Parathyroid adenoma (tissue), 2 donors: ENCODE measurements at regions not wholly inside any gene's neighbourhood (a gene's known extent, or its start where the extent isn't known, plus 50 kb on each side); places are given as distances from the start of the nearest gene placed in this dataset.

Source experiments
- H2AFZ ChIP-seq: fragments of 300-600 bp; sonication (generic); one replicate; pipeline ENCODE4 v1.7.0; 2017; ENCODE audit warnings: antibody characterized with exemption, mild to moderate bottlenecking
- H3K27ac ChIP-seq: fragments of 300-600 bp; sonication (generic); one replicate; pipeline ENCODE4 v1.7.0; 2017
- H3K27me3 ChIP-seq: fragments of 300-600 bp; sonication (generic); one replicate; pipeline ENCODE4 v1.7.0; 2017; ENCODE audit warnings: low read length; ENCODE audit not compliant: control insufficient read depth, insufficient read depth
- H3K36me3 ChIP-seq: fragments of 300-600 bp; sonication (generic); one replicate; pipeline ENCODE4 v1.7.0; 2017; ENCODE audit warnings: low read length; ENCODE audit not compliant: control insufficient read depth, insufficient read depth
- H3K4me1 ChIP-seq: fragments of 300-600 bp; sonication (generic); one replicate; pipeline ENCODE4 v1.7.0; 2017; ENCODE audit warnings: control low read depth
- H3K4me2 ChIP-seq: fragments of 300-600 bp; sonication (generic); one replicate; pipeline ENCODE4 v1.7.0; 2017; ENCODE audit warnings: low read length
- H3K4me3 ChIP-seq: fragments of 300-600 bp; sonication (generic); one replicate; pipeline ENCODE4 v1.7.0; 2017; ENCODE audit warnings: low read depth, low read length
- H3K79me2 ChIP-seq: fragments of 300-600 bp; sonication (generic); one replicate; pipeline ENCODE4 v1.7.0; 2017; ENCODE audit warnings: control low read depth
- H3K9ac ChIP-seq: fragments of 300-600 bp; sonication (generic); one replicate; pipeline ENCODE4 v1.7.0; 2017; ENCODE audit warnings: mild to moderate bottlenecking
- H3K9me3 ChIP-seq: fragments of 300-600 bp; sonication (generic); one replicate; pipeline ENCODE4 v1.7.0; 2017; ENCODE audit warnings: low read length; ENCODE audit not compliant: control insufficient read depth
- TF ChIP-seq, protein P1 (sequence below): fragments of 300-600 bp; sonication (generic); IDR thresholded peaks from one replicate; pipeline ENCODE4 v1.7.0; 2017; ENCODE audit warnings: antibody characterized with exemption, mild to moderate bottlenecking
- donor health status: primary hyperparathyroidism.

DNA sequence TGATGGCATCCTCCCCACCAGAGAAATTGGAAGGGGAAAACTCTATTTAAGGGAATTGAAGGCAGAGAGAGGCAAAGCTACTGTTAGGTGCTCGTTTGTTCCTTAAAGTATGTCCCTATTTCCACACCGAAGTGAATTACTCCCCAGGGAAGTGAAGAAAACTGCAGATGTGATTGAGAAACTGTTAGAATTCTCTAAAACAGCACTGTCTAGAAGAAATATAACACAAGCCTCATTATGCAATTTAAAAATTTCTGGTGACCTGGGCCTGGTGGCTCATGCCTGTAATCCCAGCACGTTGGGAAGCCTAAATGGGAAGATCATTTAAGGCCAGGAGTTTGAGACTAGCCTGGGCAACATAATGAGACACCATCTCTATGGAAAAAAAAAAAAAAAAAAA, 305.0 kb downstream of the SHQ1 start:
- TF ChIP-seq, protein P1, sequence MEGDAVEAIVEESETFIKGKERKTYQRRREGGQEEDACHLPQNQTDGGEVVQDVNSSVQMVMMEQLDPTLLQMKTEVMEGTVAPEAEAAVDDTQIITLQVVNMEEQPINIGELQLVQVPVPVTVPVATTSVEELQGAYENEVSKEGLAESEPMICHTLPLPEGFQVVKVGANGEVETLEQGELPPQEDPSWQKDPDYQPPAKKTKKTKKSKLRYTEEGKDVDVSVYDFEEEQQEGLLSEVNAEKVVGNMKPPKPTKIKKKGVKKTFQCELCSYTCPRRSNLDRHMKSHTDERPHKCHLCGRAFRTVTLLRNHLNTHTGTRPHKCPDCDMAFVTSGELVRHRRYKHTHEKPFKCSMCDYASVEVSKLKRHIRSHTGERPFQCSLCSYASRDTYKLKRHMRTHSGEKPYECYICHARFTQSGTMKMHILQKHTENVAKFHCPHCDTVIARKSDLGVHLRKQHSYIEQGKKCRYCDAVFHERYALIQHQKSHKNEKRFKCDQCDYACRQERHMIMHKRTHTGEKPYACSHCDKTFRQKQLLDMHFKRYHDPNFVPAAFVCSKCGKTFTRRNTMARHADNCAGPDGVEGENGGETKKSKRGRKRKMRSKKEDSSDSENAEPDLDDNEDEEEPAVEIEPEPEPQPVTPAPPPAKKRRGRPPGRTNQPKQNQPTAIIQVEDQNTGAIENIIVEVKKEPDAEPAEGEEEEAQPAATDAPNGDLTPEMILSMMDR = no peak
- no peak overlapping the region for H3K4me2 ChIP-seq
- H3K79me2 ChIP-seq = no peaks in the 10 kb centered on the region
- no peak overlapping the region for H3K27ac ChIP-seq
- no peak overlapping the region for H3K9ac ChIP-seq
- no peaks in the 10 kb centered on the region for H3K9me3 ChIP-seq
- no peak overlapping the region for H2AFZ ChIP-seq
- H3K4me3 ChIP-seq = no peak overlapping the region
- no peaks in the 10 kb centered on the region for H3K36me3 ChIP-seq
- H3K4me1 ChIP-seq = no peaks in the 10 kb centered on the region
- no peaks in the 10 kb centered on the region for H3K27me3 ChIP-seq

DNA sequence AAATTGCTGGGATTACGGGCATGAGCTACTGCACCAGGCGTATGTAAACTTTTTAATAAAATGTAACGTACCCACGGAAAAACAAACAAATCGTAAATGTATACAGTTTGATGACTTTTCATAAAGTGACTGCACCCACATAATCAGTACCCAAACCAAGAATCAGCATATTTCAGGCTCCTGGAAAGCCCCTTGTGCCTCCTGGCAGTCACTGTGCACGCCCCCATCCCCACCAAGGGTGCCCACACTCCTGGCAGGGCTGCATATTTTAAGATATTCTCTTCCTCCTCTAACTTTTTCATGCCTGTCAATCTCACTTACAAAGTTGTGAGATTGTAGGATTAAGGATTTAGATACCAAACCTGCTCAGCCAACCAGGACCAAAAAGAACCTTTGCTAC, 305.5 kb downstream of the SHQ1 start:
- Histone ChIP-seq H3K9me3 (no peaks in the 10 kb centered on the region), H3K36me3 (no peaks in the 10 kb centered on the region), H3K27me3 (no peaks in the 10 kb centered on the region), H3K4me3 (no peak overlapping the region), H3K27ac (no peak overlapping the region), H3K79me2 (no peaks in the 10 kb centered on the region), H3K4me1 (no peaks in the 10 kb centered on the region), H3K4me2 (no peak overlapping the region), H2AFZ (no peak overlapping the region), H3K9ac (no peak overlapping the region)
- TF ChIP-seq, protein P1 = no peak

DNA sequence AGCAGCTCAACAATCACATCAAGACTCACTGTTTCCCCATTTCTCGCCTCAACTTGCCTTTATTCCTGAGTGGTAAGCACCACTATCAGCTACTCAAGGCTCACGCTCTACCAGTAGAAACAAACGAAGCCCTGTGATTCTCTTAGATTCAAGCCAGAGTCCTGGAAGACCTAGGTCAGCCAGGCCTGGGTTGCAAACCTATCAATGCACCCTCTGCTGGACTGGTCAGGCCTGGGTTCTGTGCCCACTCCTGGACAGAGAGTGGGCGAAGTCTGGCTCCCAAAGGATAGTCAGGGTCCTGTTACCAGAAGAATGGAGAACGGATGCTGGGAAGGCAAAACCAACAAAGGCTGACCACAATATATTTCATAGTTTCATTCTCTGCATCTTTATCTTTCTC, 308.4 kb downstream of the SHQ1 start:
- no peaks in the 10 kb centered on the region for H3K36me3 ChIP-seq
- H3K27ac ChIP-seq = no peak overlapping the region
- TF ChIP-seq, protein P1 = no peak
- no peak overlapping the region for H3K4me2 ChIP-seq
- H3K4me3 ChIP-seq = no peak overlapping the region
- no peaks in the 10 kb centered on the region for H3K4me1 ChIP-seq
- no peaks in the 10 kb centered on the region for H3K79me2 ChIP-seq
- H3K9ac ChIP-seq = no peak overlapping the region
- no peaks in the 10 kb centered on the region for H3K27me3 ChIP-seq
- H2AFZ ChIP-seq = no peak overlapping the region
- no peaks in the 10 kb centered on the region for H3K9me3 ChIP-seq

DNA sequence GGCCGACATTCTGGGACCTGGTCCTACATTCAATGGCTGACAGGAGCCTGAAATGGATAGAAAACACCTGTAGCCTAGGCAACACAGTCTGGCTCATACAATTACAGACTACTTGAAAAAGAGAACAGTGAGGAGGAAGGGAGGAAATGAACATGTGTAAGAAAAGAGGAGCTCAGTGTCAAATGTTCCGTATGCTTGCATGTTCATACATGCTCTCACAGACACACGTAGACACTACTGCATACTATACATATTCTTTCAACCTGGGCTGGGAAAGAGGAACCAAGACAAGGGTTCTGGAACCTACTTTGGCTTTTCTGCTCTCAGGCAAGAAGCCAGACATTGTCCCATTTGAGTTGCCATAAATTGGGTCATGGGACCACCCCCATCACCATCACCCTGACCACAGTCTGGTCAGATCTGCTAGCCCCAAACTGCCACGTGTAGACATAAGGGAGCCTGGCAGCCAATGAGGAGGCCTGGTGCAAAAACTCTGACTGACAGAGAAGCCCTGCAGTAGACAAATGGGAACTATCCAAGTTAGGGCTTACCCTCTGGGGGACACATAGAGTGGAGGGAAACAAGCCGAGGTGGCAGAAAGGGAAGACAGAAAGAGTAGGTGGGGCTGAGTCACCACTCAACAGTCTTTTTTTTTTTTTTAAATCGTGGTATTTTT, 310.0 kb downstream of the SHQ1 start:
- H3K27ac ChIP-seq = no peak overlapping the region
- no peaks in the 10 kb centered on the region for H3K9me3 ChIP-seq

More for the DNA sequence above, 310.0 kb downstream of the SHQ1 start:
- H3K79me2 ChIP-seq = no peaks in the 10 kb centered on the region
- no peaks in the 10 kb centered on the region for H3K36me3 ChIP-seq
- H3K9ac ChIP-seq = no peak overlapping the region
- H3K4me3 ChIP-seq = no peak overlapping the region
- H3K4me1 ChIP-seq = no peaks in the 10 kb centered on the region
- H2AFZ ChIP-seq = no peak overlapping the region
- TF ChIP-seq, protein P1 = no peak
- H3K27me3 ChIP-seq = no peaks in the 10 kb centered on the region
- no peak overlapping the region for H3K4me2 ChIP-seq
